Thoracic aorta (tissue), 2 donors: ENCODE measurements at regions not wholly inside any gene's neighbourhood (a gene's known extent, or its start where the extent isn't known, plus 50 kb on each side); places are given as distances from the start of the nearest gene placed in this dataset.

Experiments
- ATAC-seq: fragments of 150-250 bp; one replicate; pipeline ENCODE4 v1.8.0; 2017; ENCODE audit warnings: low read depth; ENCODE audit not compliant: insufficient number of reproducible peaks, low FRiP score
- DNase-seq: peaks from one replicate; pipeline ENCODE4 v3.0.0-alpha.2; 2020; ENCODE audit warnings: low spot score
- H3K27ac ChIP-seq, 2 donors: fragments of 200-600 bp; sonication (generic); 1 replicate in 1 of 2; 2 replicates in 1 of 2; pipeline ENCODE4 v1.5.1; 2016; ENCODE audit warnings: mild to moderate bottlenecking in 2 of 2, moderate library complexity in 2 of 2
- H3K27me3 ChIP-seq: fragments of 200-600 bp; sonication (generic); replicated peaks from 2 replicates; pipeline ENCODE4 v1.6.0; 2016; ENCODE audit warnings: mild to moderate bottlenecking; ENCODE audit not compliant: insufficient read depth
- H3K36me3 ChIP-seq: fragments of 200-600 bp; sonication (generic); one replicate; pipeline ENCODE4 v1.5.1; 2016
- H3K4me1 ChIP-seq, 2 donors: fragments of 200-600 bp; sonication (generic); 1 replicate in 1 of 2; 2 replicates in 1 of 2; pipeline versions ENCODE4 v1.5.1 to v1.6.0; 2016; ENCODE audit warnings: low read depth in 2 of 2, mild to moderate bottlenecking in 1 of 2; ENCODE audit not compliant: control insufficient read depth in 1 of 2
- H3K4me3 ChIP-seq: fragments of 200-600 bp; sonication (generic); 2 replicates; pipeline ENCODE4 v1.5.1; 2016; ENCODE audit warnings: mild to moderate bottlenecking
- H3K9me3 ChIP-seq: fragments of 200-600 bp; sonication (generic); 2 replicates; pipeline ENCODE4 v1.5.1; 2016
- CTCF ChIP-seq: fragments of 200-600 bp; sonication (generic); IDR thresholded peaks from one replicate; pipeline ENCODE4 v1.5.1; 2019; ENCODE audit warnings: antibody characterized with exemption

GRCh38 chr4:87732033-87732765, 67.2 kb upstream of the IBSP start:
- no peaks in the 10 kb centered on the region for H3K36me3 ChIP-seq
- no peaks in the 10 kb centered on the region for H3K27me3 ChIP-seq
- no peak for TF ChIP-seq CTCF
- ATAC-seq, result no peak
- no peak for DNase-seq
- H3K4me1 ChIP-seq, result no peaks in the 10 kb centered on the region
- H3K27ac ChIP-seq, result no peak overlapping the region
- H3K4me3 ChIP-seq, result no peak overlapping the region
- H3K9me3 ChIP-seq, result no peaks in the 10 kb centered on the region

- no peak for DNase-seq
- no peak overlapping the region for H3K27ac ChIP-seq
- no peaks in the 10 kb centered on the region for H3K9me3 ChIP-seq
- H3K4me3 ChIP-seq, result no peak overlapping the region
- ATAC-seq, result no peak
- H3K27me3 ChIP-seq, result no peaks in the 10 kb centered on the region
- TF ChIP-seq CTCF, result no peak
- H3K4me1 ChIP-seq, result no peaks in the 10 kb centered on the region
- no peaks in the 10 kb centered on the region for H3K36me3 ChIP-seq
Measured at GRCh38 chr4:87734084-87734483, 65.3 kb upstream of the IBSP start.

GRCh38 chr4:87734936-87735335, 64.4 kb upstream of the IBSP start:
- H3K27ac ChIP-seq, result no peak overlapping the region
- peaks cover under 1% of the 10 kb centered on the region for H3K9me3 ChIP-seq
- H3K36me3 ChIP-seq, result no peaks in the 10 kb centered on the region
- DNase-seq (no peak), ATAC-seq (no peak)
- H3K4me3 ChIP-seq, result no peak overlapping the region
- no peaks in the 10 kb centered on the region for H3K27me3 ChIP-seq
- no peaks in the 10 kb centered on the region for H3K4me1 ChIP-seq
- TF ChIP-seq CTCF, result no peak

GRCh38 chr4:87738483-87738882, 60.9 kb upstream of the IBSP start:
- DNase-seq (no peak), ATAC-seq (no peak)
- H3K27me3 ChIP-seq, result no peaks in the 10 kb centered on the region
- TF ChIP-seq CTCF, result no peak
- H3K9me3 ChIP-seq, result peaks cover 3% of the 10 kb centered on the region
- no peaks in the 10 kb centered on the region for H3K36me3 ChIP-seq
- no peaks in the 10 kb centered on the region for H3K4me1 ChIP-seq
- H3K27ac ChIP-seq, result no peak overlapping the region
- no peak overlapping the region for H3K4me3 ChIP-seq

GRCh38 chr4:87739494-87739893, 59.9 kb upstream of the IBSP start:
- no peak for DNase-seq
- no peak for ATAC-seq
- no peak overlapping the region for H3K27ac ChIP-seq

More at GRCh38 chr4:87739494-87739893, 59.9 kb upstream of the IBSP start:
- no peak for TF ChIP-seq CTCF
- Histone ChIP-seq H3K9me3 (peaks cover 3% of the 10 kb centered on the region), H3K27me3 (no peaks in the 10 kb centered on the region), H3K36me3 (no peaks in the 10 kb centered on the region), H3K4me3 (no peak overlapping the region), H3K4me1 (no peaks in the 10 kb centered on the region)
